IMR-90 (cell line): ENCODE measurements at regions not wholly inside any gene's neighbourhood (a gene's known extent, or its start where the extent isn't known, plus 50 kb on each side); places are given as distances from the start of the nearest gene placed in this dataset.

Experiments used
- ATAC-seq: fragments of 200-7000 bp; cut with Tn5 transposase; 2 replicates; pipeline ENCODE4 v1.9.1; 2020; ENCODE audit warnings: low read depth, mild to moderate bottlenecking, moderate library complexity
- BruUV-seq: library from RNA; stranded (reverse); fragments of 400-500 nt; replicated peaks from 2 replicates; lab custom pipeline; 2021; lab: Mats Ljungman, UMichigan
- CTCF ChIA-PET: fragments of 300-600 bp; formaldehyde crosslinking; extraction: SDS; loops from one replicate; lab custom pipeline; 2021; ENCODE audit warnings: antibody characterized with exemption; lab: Yijun Ruan, JAX
- POLR2A ChIA-PET: fragments of 300-600 bp; sonication (Branson Sonifier 250); formaldehyde crosslinking; loops from one replicate; lab custom pipeline; 2022; ENCODE audit warnings: antibody characterized with exemption; ENCODE audit not compliant: unreplicated experiment; lab: Charles Lee
- DNase-seq: peaks from one replicate; pipeline ENCODE4 v3.0.0; 2013
- H2AFZ ChIP-seq: replicated peaks from 2 replicates; pipeline ENCODE3; 2013; ENCODE audit warnings: low read length, mild to moderate bottlenecking; ENCODE audit not compliant: poor library complexity
- H2AK5ac ChIP-seq: 2 replicates; pipeline ENCODE4 v1.6.1; 2013; ENCODE audit warnings: low read depth, low read length, inconsistent platforms
- H2AK9ac ChIP-seq: replicated peaks from 2 replicates; pipeline ENCODE3; 2013; ENCODE audit warnings: mild to moderate bottlenecking, low read depth, low read length, moderate library complexity; ENCODE audit not compliant: poor library complexity
- H2BK120ac ChIP-seq: 2 replicates; pipeline ENCODE4 v1.6.1; 2013; ENCODE audit warnings: low read depth, low read length, inconsistent platforms
- H2BK15ac ChIP-seq: 3 replicates; pipeline ENCODE4 v1.6.1; 2013; ENCODE audit warnings: low read depth, low read length, inconsistent platforms
- H2BK20ac ChIP-seq: 2 replicates; pipeline ENCODE4 v1.6.1; 2013; ENCODE audit warnings: low read depth, mild to moderate bottlenecking, inconsistent platforms, low read length, moderate library complexity
- H2BK5ac ChIP-seq: 2 replicates; pipeline ENCODE4 v1.6.1; 2013; ENCODE audit warnings: mild to moderate bottlenecking, low read depth, low read length, inconsistent platforms; ENCODE audit not compliant: poor library complexity, severe bottlenecking
- H3K14ac ChIP-seq: replicated peaks from 2 replicates; pipeline ENCODE4 v1.6.1; 2013; ENCODE audit warnings: low read depth, low read length, inconsistent platforms
- H3K18ac ChIP-seq: 2 replicates; pipeline ENCODE4 v1.6.1; 2013; ENCODE audit warnings: low read depth, low read length, control low read depth
- H3K23ac ChIP-seq: 2 replicates; pipeline ENCODE4 v1.6.1; 2013; ENCODE audit warnings: low read depth, low read length, inconsistent platforms
- H3K27ac ChIP-seq: 2 replicates; pipeline ENCODE4 v1.5.1; 2013; ENCODE audit warnings: mild to moderate bottlenecking, control low read depth, low read length; ENCODE audit not compliant: insufficient read depth
- H3K27me3 ChIP-seq: 2 replicates; pipeline ENCODE4 v1.6.1; 2013; ENCODE audit warnings: low read length; ENCODE audit not compliant: control insufficient read depth, insufficient read depth
- H3K36me3 ChIP-seq: 2 replicates; pipeline ENCODE4 v1.6.1; 2013; ENCODE audit warnings: low read length, mixed read lengths; ENCODE audit not compliant: control insufficient read depth, insufficient read depth
- H3K4ac ChIP-seq: 2 replicates; pipeline ENCODE4 v1.6.1; 2013; ENCODE audit warnings: low read depth, low read length, inconsistent platforms
- H3K4me1 ChIP-seq: 2 replicates; pipeline ENCODE4 v1.6.1; 2013; ENCODE audit warnings: low read length, mixed read lengths; ENCODE audit not compliant: control insufficient read depth, insufficient read depth
- H3K4me2 ChIP-seq: 2 replicates; pipeline ENCODE4 v1.6.1; 2013; ENCODE audit warnings: low read depth, mild to moderate bottlenecking, control low read depth, low read length, moderate library complexity
- H3K4me3 ChIP-seq: 2 replicates; pipeline ENCODE4 v1.5.1; 2013; ENCODE audit warnings: low read depth, mild to moderate bottlenecking, control low read depth, low read length, moderate library complexity; ENCODE audit not compliant: insufficient read depth
- H3K56ac ChIP-seq: 2 replicates; pipeline ENCODE4 v1.6.1; 2013; ENCODE audit warnings: low read length, inconsistent platforms; ENCODE audit not compliant: insufficient read depth; ENCODE audit errors: extremely low read depth
- H3K79me1 ChIP-seq, 2 experiments: 2 replicates each; pipeline ENCODE4 v1.6.1; 2013; ENCODE audit warnings: low read length in 2 of 2, inconsistent platforms in 1 of 2, low read depth in 1 of 2
- H3K9ac ChIP-seq: 2 replicates; pipeline ENCODE4 v1.6.1; 2013; ENCODE audit warnings: low read depth, low read length, control low read depth
- H3K9me1 ChIP-seq: 2 replicates; pipeline ENCODE4 v1.6.1; 2013; ENCODE audit warnings: low read length, inconsistent platforms; ENCODE audit not compliant: insufficient read depth
- H3K9me3 ChIP-seq: 2 replicates; pipeline ENCODE4 v1.6.1; 2013; ENCODE audit warnings: low read length; ENCODE audit not compliant: control insufficient read depth, insufficient read depth
- H4K20me1 ChIP-seq: 2 replicates; pipeline ENCODE4 v1.6.1; 2013; ENCODE audit warnings: low read length, inconsistent platforms; ENCODE audit not compliant: insufficient read depth
- H4K5ac ChIP-seq: 2 replicates; pipeline ENCODE4 v1.6.1; 2013; ENCODE audit warnings: mild to moderate bottlenecking, low read depth, low read length, control low read depth
- H4K8ac ChIP-seq, 2 experiments: 2 replicates each; pipeline ENCODE4 v1.6.1; 2013; ENCODE audit warnings: low read depth in 2 of 2, low read length in 2 of 2, control low read depth in 1 of 2, inconsistent platforms in 1 of 2
- H4K91ac ChIP-seq: 2 replicates; pipeline ENCODE4 v1.6.1; 2013; ENCODE audit warnings: low read depth, low read length, inconsistent platforms; ENCODE audit not compliant: insufficient read depth
- FOS ChIP-seq: fragments of 150-350 bp; IDR thresholded peaks from 2 replicates; pipeline ENCODE4 v1.6.1; 2016; ENCODE audit warnings: low read depth, low read length
- MAZ ChIP-seq: IDR thresholded peaks from 2 replicates; pipeline ENCODE4 v1.6.1; 2012; ENCODE audit warnings: low read depth, mild to moderate bottlenecking, low read length, improper control_type of control experiment, moderate library complexity, borderline replicate concordance
- MXI1 ChIP-seq: IDR thresholded peaks from 2 replicates; pipeline ENCODE4 v1.6.1; 2012; ENCODE audit warnings: low read depth, mild to moderate bottlenecking, low read length, moderate library complexity, borderline replicate concordance
- dilution Hi-C: fragments of 300-500 bp; cut with HindIII; formaldehyde crosslinking; loops from one replicate; pipeline ENCODE4 v1.14.3; 2018; ENCODE audit warnings: low sequenced_read_pairs; ENCODE audit not compliant: unreplicated experiment
- in situ Hi-C: fragments of 300-500 bp; cut with MboI; formaldehyde crosslinking; loops from 3 replicates; pipeline ENCODE4 v1.14.3; 2019; ENCODE audit warnings: low sequenced_read_pairs, inconsistent platforms, mixed read lengths
- intact Hi-C: fragments of 100-400 bp; cut with micrococcal nuclease; formaldehyde crosslinking; loops from 2 replicates; pipeline ENCODE4 v1.10.0; 2022

- no peaks in the 10 kb centered on the region for H4K20me1 ChIP-seq
- intact Hi-C loops (no loop called here), dilution Hi-C loops (no loop called here), in situ Hi-C loops (no loop called here)
- H3K9ac ChIP-seq = no peak overlapping the region
- DNase-seq (no peak), ATAC-seq (no peak)
- no peak overlapping the region for H4K91ac ChIP-seq
- no peaks in the 10 kb centered on the region for H3K9me1 ChIP-seq
- no peak overlapping the region for H2BK20ac ChIP-seq
- H4K8ac ChIP-seq = no peak overlapping the region
- H4K5ac ChIP-seq = no peak overlapping the region
- H3K27ac ChIP-seq = no peak overlapping the region
- H2BK5ac ChIP-seq = no peak overlapping the region
- no TSS peak for BruUV-seq
- no peaks in the 10 kb centered on the region for H3K27me3 ChIP-seq
- H3K56ac ChIP-seq = no peak overlapping the region
- no peak overlapping the region for H2AK9ac ChIP-seq
- no peak overlapping the region for H2AFZ ChIP-seq
- H3K4me2 ChIP-seq = no peak overlapping the region
- peaks cover 4% of the 10 kb centered on the region; the same call in 1 of the 2 replicates for H3K9me3 ChIP-seq
- no peak overlapping the region for H2BK15ac ChIP-seq
- no peaks in the 10 kb centered on the region for H3K36me3 ChIP-seq
- H3K18ac ChIP-seq = no peak overlapping the region
- no peak overlapping the region for H2AK5ac ChIP-seq
- TF ChIP-seq MXI1 (no peak), MAZ (no peak), FOS (no peak)
- H3K23ac ChIP-seq = no peak overlapping the region
- H3K4ac ChIP-seq = no peak overlapping the region
- no peaks in the 10 kb centered on the region for H3K79me1 ChIP-seq
- H2BK120ac ChIP-seq = no peak overlapping the region
- H3K4me1 ChIP-seq = no peaks in the 10 kb centered on the region
- no peak overlapping the region for H3K4me3 ChIP-seq
- H3K14ac ChIP-seq = no peak overlapping the region
- ChIA-PET CTCF (no interaction called here), POLR2A (no interaction called here)
These were observed 556.6 kb downstream of the CCER1 start for GRCh38 chr12:90398285-90398836.
